Mesenchymal stem cell (in vitro differentiated cells and primary cell): ENCODE measurements at regions not wholly inside any gene's neighbourhood (a gene's known extent, or its start where the extent isn't known, plus 50 kb on each side); places are given as distances from the start of the nearest gene placed in this dataset.
A peak's percentile ranks its signal among the peaks of the same experiment; 100 is the strongest.

Experiments used
- DNase-seq: peaks from one replicate; pipeline ENCODE4 v3.0.0-alpha.2; 2013
- H2AFZ ChIP-seq: one replicate; pipeline ENCODE4 v1.6.1; 2013; ENCODE audit warnings: low read depth, mild to moderate bottlenecking, control low read depth, inconsistent platforms, low read length, moderate library complexity
- H2AK5ac ChIP-seq: 2 replicates; pipeline ENCODE4 v1.6.1; 2013; ENCODE audit warnings: low read length, moderate library complexity, mild to moderate bottlenecking, inconsistent platforms; ENCODE audit not compliant: severe bottlenecking
- H2BK120ac ChIP-seq: one replicate; pipeline ENCODE4 v1.6.1; 2013; ENCODE audit warnings: low read depth, mild to moderate bottlenecking, inconsistent platforms, low read length, moderate library complexity
- H2BK12ac ChIP-seq, 2 experiments: one replicate each; pipeline ENCODE4 v1.6.1; 2013; ENCODE audit warnings: inconsistent platforms in 2 of 2, low read length in 2 of 2, mild to moderate bottlenecking in 2 of 2, moderate library complexity in 2 of 2, control low read depth in 1 of 2
- H2BK15ac ChIP-seq: one replicate; pipeline ENCODE4 v1.6.1; 2013; ENCODE audit warnings: mild to moderate bottlenecking, low read depth, inconsistent platforms; ENCODE audit not compliant: poor library complexity, severe bottlenecking
- H2BK5ac ChIP-seq: 2 replicates; pipeline ENCODE4 v1.6.1; 2013; ENCODE audit warnings: low read depth, mild to moderate bottlenecking, low read length, control low read depth, inconsistent platforms; ENCODE audit not compliant: poor library complexity, severe bottlenecking
- H3K14ac ChIP-seq, 2 experiments: one replicate each; pipeline ENCODE4 v1.6.1; 2013; ENCODE audit warnings: inconsistent platforms in 2 of 2, low read length in 2 of 2, control low read depth in 1 of 2, mild to moderate bottlenecking in 1 of 2, moderate library complexity in 1 of 2
- H3K18ac ChIP-seq, 2 experiments: one replicate each; pipeline ENCODE4 v1.6.1; 2013; ENCODE audit warnings: inconsistent platforms in 2 of 2, low read length in 2 of 2, control low read depth in 1 of 2, low read depth in 1 of 2, mild to moderate bottlenecking in 1 of 2
- H3K23ac ChIP-seq, 2 experiments: one replicate each; pipeline ENCODE4 v1.6.1; 2013; ENCODE audit warnings: inconsistent platforms in 2 of 2, low read length in 2 of 2, mild to moderate bottlenecking in 2 of 2, moderate library complexity in 2 of 2, control low read depth in 1 of 2
- H3K27ac ChIP-seq: 2 replicates; pipeline ENCODE4 v1.5.1; 2013; ENCODE audit warnings: mild to moderate bottlenecking, moderate library complexity, low read length, control low read depth, inconsistent platforms; ENCODE audit not compliant: poor library complexity, severe bottlenecking
- H3K27me3 ChIP-seq, 2 experiments: 2 replicates each; pipeline versions ENCODE4 v1.6.1 to v1.7.0; 2013; ENCODE audit warnings: low read length in 2 of 2, mild to moderate bottlenecking in 2 of 2, moderate library complexity in 2 of 2, control low read depth in 1 of 2, inconsistent platforms in 1 of 2; ENCODE audit not compliant: control insufficient read depth in 1 of 2, insufficient read depth in 1 of 2
- H3K36me3 ChIP-seq, 2 experiments: 2 replicates each; pipeline versions ENCODE4 v1.6.1 to v1.7.0; 2013; ENCODE audit warnings: low read length in 2 of 2, control low read depth in 1 of 2, inconsistent platforms in 1 of 2, low read depth in 1 of 2, mild to moderate bottlenecking in 1 of 2; ENCODE audit not compliant: insufficient read depth in 2 of 2, control insufficient read depth in 1 of 2
- H3K4ac ChIP-seq, 2 experiments: one replicate each; pipeline ENCODE4 v1.6.1; 2013; ENCODE audit warnings: inconsistent platforms in 2 of 2, low read length in 2 of 2, mild to moderate bottlenecking in 2 of 2, moderate library complexity in 2 of 2, control low read depth in 1 of 2, low read depth in 1 of 2
- H3K4me1 ChIP-seq: 2 replicates; pipeline ENCODE4 v1.6.1; 2013; ENCODE audit warnings: low read depth, low read length, control low read depth; ENCODE audit not compliant: control insufficient read depth, insufficient read depth
- H3K4me2 ChIP-seq: 2 replicates; pipeline ENCODE4 v1.6.1; 2013; ENCODE audit warnings: low read length, mild to moderate bottlenecking, inconsistent platforms; ENCODE audit not compliant: poor library complexity, severe bottlenecking
- H3K4me3 ChIP-seq, 2 experiments: 2 replicates each; pipeline versions ENCODE4 v1.5.1 to v1.7.0; 2013; ENCODE audit warnings: low read length in 2 of 2, mild to moderate bottlenecking in 2 of 2, control low read depth in 1 of 2, low read depth in 1 of 2; ENCODE audit not compliant: insufficient read depth in 1 of 2
- H3K79me1 ChIP-seq: replicated peaks from 2 replicates; pipeline ENCODE4 v1.6.1; 2013; ENCODE audit warnings: mild to moderate bottlenecking, control low read depth, low read length, inconsistent platforms; ENCODE audit not compliant: poor library complexity, severe bottlenecking
- H3K9ac ChIP-seq: 2 replicates; pipeline ENCODE4 v1.7.0; 2013; ENCODE audit warnings: mild to moderate bottlenecking, low read length, moderate library complexity
- H3K9me3 ChIP-seq: 2 replicates; pipeline ENCODE4 v1.7.0; 2013; ENCODE audit warnings: mild to moderate bottlenecking, low read length; ENCODE audit not compliant: control insufficient read depth
- H4K8ac ChIP-seq: one replicate; pipeline ENCODE4 v1.6.1; 2013; ENCODE audit warnings: inconsistent platforms, mild to moderate bottlenecking, low read length, moderate library complexity
- H4K91ac ChIP-seq: one replicate; pipeline ENCODE4 v1.6.1; 2013; ENCODE audit warnings: mild to moderate bottlenecking, low read length, inconsistent platforms
- WGBS: methylation state at CpG from one replicate; pipeline ENCODE4 v1.1.7; 2013; ENCODE audit warnings: mixed read lengths; 5-methylcytosine and 5-hydroxymethylcytosine counted together

GRCh38 chr10:88207121-88207546 is 343.7 kb downstream of the PTEN start:
- H2BK15ac ChIP-seq: no peak overlapping the region
- no peak overlapping the region for H3K4me3 ChIP-seq
- no peak overlapping the region for H2AK5ac ChIP-seq
- no peaks in the 10 kb centered on the region for H3K27me3 ChIP-seq
- WGBS: no CpG with 5 or more reads among the region's 3 CpGs
- H3K14ac ChIP-seq: no peak overlapping the region
- H4K91ac ChIP-seq: no peak overlapping the region
- no peak overlapping the region for H2BK12ac ChIP-seq
- no peak overlapping the region for H3K18ac ChIP-seq
- H3K27ac ChIP-seq: no peak overlapping the region
- no peak overlapping the region for H3K23ac ChIP-seq
- H3K79me1 ChIP-seq: no peaks in the 10 kb centered on the region
- H2AFZ ChIP-seq: no peak overlapping the region
- H4K8ac ChIP-seq: no peak overlapping the region
- no peak overlapping the region for H3K4me2 ChIP-seq
- H2BK5ac ChIP-seq: no peak overlapping the region
- peak; percentile 28 for DNase-seq
- no peaks in the 10 kb centered on the region for H3K9me3 ChIP-seq
- H3K36me3 ChIP-seq: no peaks in the 10 kb centered on the region
- H2BK120ac ChIP-seq: no peak overlapping the region
- no peaks in the 10 kb centered on the region for H3K4me1 ChIP-seq
- no peak overlapping the region for H3K9ac ChIP-seq
- no peak overlapping the region for H3K4ac ChIP-seq

- H3K4me1 ChIP-seq: no peaks in the 10 kb centered on the region
- H3K23ac ChIP-seq: no peak overlapping the region
- DNase-seq: no peak
- no peaks in the 10 kb centered on the region for H3K9me3 ChIP-seq
- H3K27ac ChIP-seq: no peak overlapping the region
- no peaks in the 10 kb centered on the region for H3K36me3 ChIP-seq
- no peak overlapping the region for H3K18ac ChIP-seq
- no peak overlapping the region for H3K4me3 ChIP-seq
- H2BK12ac ChIP-seq: no peak overlapping the region
- no peak overlapping the region for H3K14ac ChIP-seq
- H2AK5ac ChIP-seq: no peak overlapping the region
- no peak overlapping the region for H3K9ac ChIP-seq
- no peaks in the 10 kb centered on the region for H3K27me3 ChIP-seq
- no peak overlapping the region for H4K8ac ChIP-seq
- no peak overlapping the region for H2BK120ac ChIP-seq
- no peak overlapping the region for H2AFZ ChIP-seq
- H2BK5ac ChIP-seq: no peak overlapping the region
- 96% methylated on average over 4 of the region's 4 CpGs for WGBS
- no peaks in the 10 kb centered on the region for H3K79me1 ChIP-seq
- no peak overlapping the region for H4K91ac ChIP-seq
- H3K4me2 ChIP-seq: no peak overlapping the region
- no peak overlapping the region for H3K4ac ChIP-seq
- no peak overlapping the region for H2BK15ac ChIP-seq
Measured at GRCh38 chr10:88209231-88209630, 345.8 kb downstream of the PTEN start.

GRCh38 chr10:88209837-88210561 is 346.6 kb downstream of the PTEN start:
- H3K27me3 ChIP-seq: no peaks in the 10 kb centered on the region
- H3K4me3 ChIP-seq: no peak overlapping the region
- no peaks in the 10 kb centered on the region for H3K9me3 ChIP-seq
- H2BK120ac ChIP-seq: no peak overlapping the region
- H4K91ac ChIP-seq: no peak overlapping the region
- H2BK12ac ChIP-seq: no peak overlapping the region
- H2BK15ac ChIP-seq: no peak overlapping the region
- H3K27ac ChIP-seq: no peak overlapping the region
- no peak overlapping the region for H3K9ac ChIP-seq
- peak; percentile 34 for DNase-seq
- no peak overlapping the region for H3K4me2 ChIP-seq
- H3K36me3 ChIP-seq: no peaks in the 10 kb centered on the region
- no peaks in the 10 kb centered on the region for H3K4me1 ChIP-seq
- no peak overlapping the region for H3K14ac ChIP-seq
- H2AK5ac ChIP-seq: no peak overlapping the region
- H3K79me1 ChIP-seq: no peaks in the 10 kb centered on the region
- H2BK5ac ChIP-seq: no peak overlapping the region
- WGBS: 63% methylated on average over 2 of the region's 5 CpGs
- no peak overlapping the region for H3K23ac ChIP-seq
- no peak overlapping the region for H2AFZ ChIP-seq
- H3K4ac ChIP-seq: no peak overlapping the region
- no peak overlapping the region for H3K18ac ChIP-seq
- no peak overlapping the region for H4K8ac ChIP-seq

- Histone ChIP-seq H2BK5ac (no peak overlapping the region), H3K9me3 (no peaks in the 10 kb centered on the region), H2AFZ (no peak overlapping the region), H3K4me2 (no peak overlapping the region), H3K79me1 (no peaks in the 10 kb centered on the region), H3K4ac (no peak overlapping the region), H2BK12ac (peak overlapping the region in 1 of 2 experiments; percentile 24), H3K14ac (no peak overlapping the region), H3K9ac (no peak overlapping the region), H3K4me3 (no peak overlapping the region), H3K18ac (no peak overlapping the region), H3K4me1 (no peaks in the 10 kb centered on the region), H3K27ac (no peak overlapping the region), H2BK15ac (no peak overlapping the region), H3K27me3 (no peaks in the 10 kb centered on the region), H4K8ac (no peak overlapping the region), H4K91ac (no peak overlapping the region), H3K23ac (no peak overlapping the region), H2BK120ac (no peak overlapping the region), H3K36me3 (no peaks in the 10 kb centered on the region), H2AK5ac (no peak overlapping the region)
- DNase-seq: no peak
- WGBS: 97% methylated on average over 1 of the region's 1 CpG
Measured at GRCh38 chr10:88211230-88211629, 347.8 kb downstream of the PTEN start.
